SU-DHL-6 (cell line): ENCODE measurements at regions not wholly inside any gene's neighbourhood (a gene's known extent, or its start where the extent isn't known, plus 50 kb on each side); places are given as distances from the start of the nearest gene placed in this dataset.

Experiments
- H2AFZ ChIP-seq: fragments of 200-600 bp; sonication (generic); 2 replicates; pipeline ENCODE4 v1.6.1; 2014; ENCODE audit warnings: low read depth, mild to moderate bottlenecking, moderate library complexity, mixed read lengths, antibody characterized with exemption, low read length; ENCODE audit not compliant: severe bottlenecking
- H3F3A ChIP-seq: fragments of 200-600 bp; shearing (Covaris generic); 2 replicates; pipeline ENCODE4 v1.6.0; 2016; ENCODE audit warnings: antibody characterized with exemption, mild to moderate bottlenecking; ENCODE audit not compliant: insufficient read depth
- H3K27ac ChIP-seq: fragments of 200-600 bp; sonication (generic); 2 replicates; pipeline ENCODE4 v1.5.1; 2016; ENCODE audit warnings: low read depth, mild to moderate bottlenecking, low read length, moderate library complexity, mixed read lengths
- H3K27me3 ChIP-seq: fragments of 200-600 bp; sonication (generic), shearing (Covaris generic); 2 replicates; pipeline ENCODE4 v1.6.0; 2014; ENCODE audit warnings: mild to moderate bottlenecking, low read length
- H3K36me3 ChIP-seq: fragments of 200-600 bp; sonication (generic); 2 replicates; pipeline ENCODE4 v1.6.1; 2014; ENCODE audit warnings: mild to moderate bottlenecking, low read length, mixed read lengths
- H3K4me2 ChIP-seq: fragments of 300-600, 200-600 bp; shearing (Covaris generic), sonication (generic); 2 replicates; pipeline ENCODE4 v1.6.0; 2014; ENCODE audit warnings: low read length, low read depth, mild to moderate bottlenecking; ENCODE audit not compliant: poor library complexity, severe bottlenecking
- H3K4me3 ChIP-seq: fragments of 200-600 bp; sonication (generic); 2 replicates; pipeline ENCODE4 v1.5.1; 2014; ENCODE audit warnings: antibody characterized with exemption, low read length, mild to moderate bottlenecking, mixed read lengths; ENCODE audit not compliant: insufficient read depth, poor library complexity, severe bottlenecking
- H3K79me2 ChIP-seq: fragments of 200-600 bp; sonication (generic); 2 replicates; pipeline ENCODE4 v1.6.1; 2014; ENCODE audit warnings: mild to moderate bottlenecking, low read length, moderate library complexity; ENCODE audit not compliant: insufficient read depth
- H3K9ac ChIP-seq: fragments of 200-600 bp; sonication (generic); 2 replicates; pipeline ENCODE4 v1.7.0; 2014; ENCODE audit warnings: mild to moderate bottlenecking, low read length
- H3K9me2 ChIP-seq: fragments of 200-600 bp; sonication (generic); replicated peaks from 2 replicates; pipeline ENCODE4 v1.6.1; 2014; ENCODE audit warnings: low read length; ENCODE audit not compliant: insufficient read depth
- H3K9me3 ChIP-seq: fragments of 200-600 bp; sonication (generic); 2 replicates; pipeline ENCODE4 v1.6.1; 2014; ENCODE audit warnings: low read length, mixed read lengths; ENCODE audit not compliant: insufficient read depth
- H4K20me1 ChIP-seq: fragments of 200-600 bp; sonication (generic); 2 replicates; pipeline ENCODE4 v1.6.1; 2014; ENCODE audit warnings: low read depth, mild to moderate bottlenecking, antibody characterized with exemption, low read length, moderate library complexity, mixed read lengths
- EZH2phosphoT487 ChIP-seq: fragments of 200-600 bp; sonication (generic), shearing (Covaris generic); conservative IDR thresholded peaks from 2 replicates; pipeline ENCODE4 v1.6.1; 2018; ENCODE audit warnings: mild to moderate bottlenecking, antibody characterized with exemption, low read length, moderate library complexity, mixed read lengths
- TF ChIP-seq, protein P1 (sequence below): fragments of 200-600 bp; sonication (generic); IDR thresholded peaks from one replicate; pipeline ENCODE4 v1.5.1; 2017; ENCODE audit warnings: antibody characterized with exemption, mild to moderate bottlenecking, low read length, moderate library complexity; ENCODE audit not compliant: insufficient read depth, poor library complexity, severe bottlenecking

- no peaks in the 10 kb centered on the region for H3K79me2 ChIP-seq
- no peak overlapping the region for H3K27ac ChIP-seq
- H4K20me1 ChIP-seq = no peaks in the 10 kb centered on the region
- H3K36me3 ChIP-seq = no peaks in the 10 kb centered on the region
- H3K4me2 ChIP-seq = no peak overlapping the region
- H3K9ac ChIP-seq = no peak overlapping the region
- no peak for TF ChIP-seq EZH2phosphoT487
- TF ChIP-seq, protein P1, sequence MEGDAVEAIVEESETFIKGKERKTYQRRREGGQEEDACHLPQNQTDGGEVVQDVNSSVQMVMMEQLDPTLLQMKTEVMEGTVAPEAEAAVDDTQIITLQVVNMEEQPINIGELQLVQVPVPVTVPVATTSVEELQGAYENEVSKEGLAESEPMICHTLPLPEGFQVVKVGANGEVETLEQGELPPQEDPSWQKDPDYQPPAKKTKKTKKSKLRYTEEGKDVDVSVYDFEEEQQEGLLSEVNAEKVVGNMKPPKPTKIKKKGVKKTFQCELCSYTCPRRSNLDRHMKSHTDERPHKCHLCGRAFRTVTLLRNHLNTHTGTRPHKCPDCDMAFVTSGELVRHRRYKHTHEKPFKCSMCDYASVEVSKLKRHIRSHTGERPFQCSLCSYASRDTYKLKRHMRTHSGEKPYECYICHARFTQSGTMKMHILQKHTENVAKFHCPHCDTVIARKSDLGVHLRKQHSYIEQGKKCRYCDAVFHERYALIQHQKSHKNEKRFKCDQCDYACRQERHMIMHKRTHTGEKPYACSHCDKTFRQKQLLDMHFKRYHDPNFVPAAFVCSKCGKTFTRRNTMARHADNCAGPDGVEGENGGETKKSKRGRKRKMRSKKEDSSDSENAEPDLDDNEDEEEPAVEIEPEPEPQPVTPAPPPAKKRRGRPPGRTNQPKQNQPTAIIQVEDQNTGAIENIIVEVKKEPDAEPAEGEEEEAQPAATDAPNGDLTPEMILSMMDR = no peak
- no peaks in the 10 kb centered on the region for H3K9me3 ChIP-seq
- H3K27me3 ChIP-seq = no peaks in the 10 kb centered on the region
- H3K4me3 ChIP-seq = no peak overlapping the region
- H2AFZ ChIP-seq = no peak overlapping the region
- H3F3A ChIP-seq = no peaks in the 10 kb centered on the region
- H3K9me2 ChIP-seq = no peaks in the 10 kb centered on the region
Measured at GRCh38 chr2:142426064-142426463, 295.2 kb upstream of the LRP1B start.

DNA sequence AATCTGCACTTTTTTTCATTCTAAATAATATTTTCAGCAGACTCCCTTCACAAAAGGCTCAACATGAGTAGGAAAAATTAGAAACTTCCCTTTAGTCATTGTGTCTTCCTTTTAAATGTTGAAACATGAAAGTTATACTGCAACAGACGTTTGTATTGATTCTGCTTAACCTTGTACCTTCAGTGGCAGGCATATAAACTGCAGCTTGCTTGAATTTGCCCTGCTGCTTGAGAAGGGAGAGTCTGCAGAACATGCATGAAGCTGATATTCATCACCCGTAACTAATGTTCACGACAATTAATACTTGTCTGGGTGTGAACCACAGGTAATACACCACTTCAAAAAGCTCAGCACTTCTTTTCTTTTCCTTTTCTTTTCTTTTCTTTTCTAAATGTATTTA, 294.7 kb upstream of the LRP1B start:
- H3K27me3 ChIP-seq = no peaks in the 10 kb centered on the region
- H3K27ac ChIP-seq = no peak overlapping the region
- no peaks in the 10 kb centered on the region for H3F3A ChIP-seq
- no peak overlapping the region for H2AFZ ChIP-seq
- no peaks in the 10 kb centered on the region for H3K9me2 ChIP-seq
- no peaks in the 10 kb centered on the region for H4K20me1 ChIP-seq
- H3K4me3 ChIP-seq = no peak overlapping the region
- H3K36me3 ChIP-seq = no peaks in the 10 kb centered on the region
- no peak overlapping the region for H3K4me2 ChIP-seq
- no peaks in the 10 kb centered on the region for H3K79me2 ChIP-seq
- H3K9ac ChIP-seq = no peak overlapping the region
- no peaks in the 10 kb centered on the region for H3K9me3 ChIP-seq
- no peak for TF ChIP-seq EZH2phosphoT487
- TF ChIP-seq, protein P1 = no peak

DNA sequence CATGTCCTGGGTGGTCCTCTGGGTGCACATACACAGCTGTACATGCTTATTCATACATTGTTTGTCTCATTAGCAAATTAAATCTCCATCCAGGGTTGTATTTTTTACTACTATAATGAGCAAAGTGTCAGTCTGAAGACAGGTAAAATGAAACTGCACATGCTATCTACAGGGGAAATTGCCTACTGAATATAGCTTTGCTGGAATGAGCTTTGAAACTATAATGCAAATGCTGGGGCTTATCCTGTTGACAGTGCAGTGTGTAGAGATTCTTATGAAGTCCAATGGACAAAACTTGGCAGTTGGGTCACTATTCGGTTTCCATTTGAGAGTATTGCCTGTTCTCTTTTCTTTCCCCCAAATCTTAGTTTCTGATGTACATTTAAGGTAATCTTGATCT, 292.8 kb upstream of the LRP1B start:
- Histone ChIP-seq H3K27ac (no peak overlapping the region), H3K4me3 (no peak overlapping the region), H2AFZ (no peak overlapping the region), H3K9ac (no peak overlapping the region), H3K9me2 (no peaks in the 10 kb centered on the region), H4K20me1 (no peaks in the 10 kb centered on the region), H3K79me2 (no peaks in the 10 kb centered on the region), H3K9me3 (no peaks in the 10 kb centered on the region), H3K4me2 (no peak overlapping the region), H3F3A (no peaks in the 10 kb centered on the region), H3K27me3 (no peaks in the 10 kb centered on the region), H3K36me3 (no peaks in the 10 kb centered on the region)
- TF ChIP-seq EZH2phosphoT487 = no peak
- TF ChIP-seq, protein P1 = no peak
